Activated CD4-positive, alpha-beta T cell treated with anti-CD3 and anti-CD28 coated beads, Interleukin-2, amount 10 ng/mL, durations not matched to agents 24 days and 14 days (primary cell): ENCODE measurements at regions not wholly inside any gene's neighbourhood (a gene's known extent, or its start where the extent isn't known, plus 50 kb on each side); places are given as distances from the start of the nearest gene placed in this dataset.

ENCODE experiments used
- DNase-seq: peaks from one replicate; pipeline ENCODE4 v3.0.0; 2022
- H3K27ac Mint-ChIP-seq: one replicate; pipeline ENCODE4 v1.8.0; 2022; ENCODE audit warnings: mild to moderate bottlenecking, mixed read lengths
- H3K27me3 Mint-ChIP-seq: one replicate; pipeline ENCODE4 v1.8.0; 2022; ENCODE audit warnings: mixed read lengths
- H3K36me3 Mint-ChIP-seq: one replicate; pipeline ENCODE4 v1.8.0; 2022; ENCODE audit warnings: low read depth, mild to moderate bottlenecking, mixed read lengths
- H3K4me1 Mint-ChIP-seq: one replicate; pipeline ENCODE4 v1.8.0; 2021; ENCODE audit warnings: mixed read lengths
- H3K4me3 Mint-ChIP-seq: one replicate; pipeline ENCODE4 v1.8.0; 2022; ENCODE audit warnings: mild to moderate bottlenecking, moderate library complexity, mixed read lengths
- H3K9me3 Mint-ChIP-seq: one replicate; pipeline ENCODE4 v1.8.0; 2021; ENCODE audit warnings: mixed read lengths
- intact Hi-C: fragments of 100-400 bp; cut with micrococcal nuclease; formaldehyde crosslinking; loops from one replicate; pipeline ENCODE4 v1.15.1; 2023

DNA sequence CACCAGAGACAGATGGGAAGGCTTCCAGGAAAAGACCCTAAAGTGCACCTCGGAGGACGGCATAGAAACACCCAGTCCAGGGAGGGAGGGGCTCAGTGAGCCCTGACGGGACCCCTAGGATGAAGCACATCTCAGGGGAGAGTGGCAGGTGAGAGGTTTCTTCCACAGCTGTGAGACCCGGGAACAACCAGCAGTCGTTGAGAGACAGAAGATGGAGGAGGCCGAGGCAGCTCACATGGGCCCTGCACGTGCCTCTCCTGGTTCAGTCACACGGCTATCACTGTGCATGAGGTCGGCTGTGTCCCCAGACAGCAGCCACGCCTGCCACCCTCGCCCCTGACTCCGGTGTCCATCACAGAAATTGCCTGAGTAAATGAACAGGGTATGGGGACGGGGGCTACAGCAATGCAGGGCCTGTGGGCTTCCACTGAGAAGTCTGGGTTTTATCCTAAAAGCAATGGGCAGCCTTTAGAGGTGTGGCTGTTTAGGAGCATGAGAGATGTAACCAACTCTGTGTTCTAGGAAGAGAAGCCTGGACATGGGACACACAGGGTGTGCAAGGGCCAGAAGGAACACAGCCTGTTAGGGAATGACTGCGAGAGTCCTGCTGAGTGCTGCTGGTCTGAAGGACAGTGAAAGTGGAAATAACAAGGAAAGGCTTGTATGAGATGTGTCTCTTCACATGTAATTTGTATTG lies 102.0 kb downstream of the TMEM18 start:
- Mint-ChIP-seq H3K27ac (no peak overlapping the region), H3K9me3 (peaks cover 10% of the 10 kb centered on the region), H3K36me3 (peaks cover 1% of the 10 kb centered on the region), H3K27me3 (peaks cover 19% of the 10 kb centered on the region), H3K4me1 (no peaks in the 10 kb centered on the region), H3K4me3 (no peak overlapping the region)
- intact Hi-C loops, result no loop called here
- no peak for DNase-seq

DNA sequence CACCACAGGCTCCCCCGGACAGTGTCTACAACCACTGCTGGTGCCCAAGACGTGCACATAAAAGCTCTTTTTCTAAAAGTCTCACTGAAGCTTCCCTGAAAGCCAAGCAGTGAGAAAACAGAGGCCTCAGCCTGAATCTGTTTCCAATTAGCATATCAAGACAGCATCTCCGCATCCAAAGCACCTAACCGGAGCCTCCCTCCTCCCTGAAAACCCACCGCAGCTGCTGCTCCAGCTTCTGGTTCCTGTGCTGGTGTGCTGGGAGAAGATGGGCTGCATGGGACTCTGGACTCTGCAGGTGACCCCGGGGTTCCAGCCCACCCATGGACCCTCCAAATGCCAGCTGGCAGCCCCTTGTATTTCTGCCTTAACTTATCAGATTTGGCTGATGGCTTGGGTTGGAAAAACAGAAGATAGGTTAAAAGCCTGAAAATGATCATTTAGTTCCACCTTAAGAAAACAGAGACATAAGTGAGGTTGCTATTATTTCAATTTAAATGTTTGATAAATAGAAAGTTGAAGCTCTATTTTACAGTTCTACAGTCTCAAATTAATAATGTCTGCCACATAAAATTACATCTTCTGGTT lies 103.3 kb downstream of the TMEM18 start:
- Mint-ChIP-seq H3K36me3 (peaks cover 1% of the 10 kb centered on the region), H3K4me3 (no peak overlapping the region), H3K27me3 (peaks cover 19% of the 10 kb centered on the region), H3K4me1 (no peaks in the 10 kb centered on the region), H3K9me3 (peaks cover 10% of the 10 kb centered on the region), H3K27ac (no peak overlapping the region)
- intact Hi-C loops, result no loop called here
- no peak for DNase-seq

DNA sequence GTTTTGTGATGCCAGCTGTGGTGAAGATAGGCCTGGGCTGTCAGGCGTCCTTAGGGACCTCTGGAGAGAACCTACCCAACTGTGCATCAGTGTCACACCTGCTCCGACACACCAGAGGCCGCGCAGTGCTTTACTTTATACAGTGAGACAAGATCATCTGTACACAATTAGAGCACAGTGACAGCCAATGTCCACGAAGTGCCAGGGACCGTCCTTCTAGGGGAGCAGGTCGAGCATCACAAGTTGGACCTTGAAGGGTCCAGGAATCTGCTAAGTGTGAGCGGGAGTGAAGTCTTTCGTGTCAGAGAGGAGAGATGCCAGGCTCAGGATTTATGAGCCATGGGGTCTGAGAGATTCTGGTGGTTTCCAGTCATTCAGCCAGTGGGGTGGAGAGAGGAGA lies 104.2 kb downstream of the TMEM18 start:
- no peak overlapping the region for H3K27ac Mint-ChIP-seq
- H3K4me1 Mint-ChIP-seq, result no peaks in the 10 kb centered on the region
- H3K27me3 Mint-ChIP-seq, result peaks cover 16% of the 10 kb centered on the region
- H3K9me3 Mint-ChIP-seq, result peaks cover 10% of the 10 kb centered on the region
- intact Hi-C loops, result no loop called here
- peaks cover 1% of the 10 kb centered on the region for H3K36me3 Mint-ChIP-seq
- H3K4me3 Mint-ChIP-seq, result no peak overlapping the region
- no peak for DNase-seq

DNA sequence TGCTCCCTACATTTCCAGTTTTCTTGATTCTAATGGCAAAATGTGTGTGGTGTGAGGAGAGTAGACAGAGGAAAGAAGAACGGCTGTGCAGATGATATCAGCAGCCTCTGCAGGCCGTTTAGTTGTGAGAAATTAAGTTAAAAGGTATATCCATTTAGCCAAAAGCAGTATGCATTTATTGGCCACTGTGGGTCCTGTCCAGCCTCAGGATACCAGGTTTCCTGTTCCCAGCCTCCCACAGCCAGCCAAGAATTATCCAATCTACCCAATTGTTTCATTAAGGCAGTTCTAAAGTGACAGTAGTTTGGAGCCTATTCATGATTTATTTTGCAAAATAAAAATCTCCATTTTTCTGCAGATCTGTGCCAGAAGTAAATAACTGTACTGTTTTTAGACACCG lies 107.5 kb downstream of the TMEM18 start:
- Mint-ChIP-seq H3K9me3 (peaks cover 7% of the 10 kb centered on the region), H3K4me3 (no peak overlapping the region), H3K36me3 (no peaks in the 10 kb centered on the region), H3K27ac (no peak overlapping the region), H3K27me3 (peaks cover 16% of the 10 kb centered on the region), H3K4me1 (no peaks in the 10 kb centered on the region)
- no peak for DNase-seq
- intact Hi-C loops, result no loop called here

DNA sequence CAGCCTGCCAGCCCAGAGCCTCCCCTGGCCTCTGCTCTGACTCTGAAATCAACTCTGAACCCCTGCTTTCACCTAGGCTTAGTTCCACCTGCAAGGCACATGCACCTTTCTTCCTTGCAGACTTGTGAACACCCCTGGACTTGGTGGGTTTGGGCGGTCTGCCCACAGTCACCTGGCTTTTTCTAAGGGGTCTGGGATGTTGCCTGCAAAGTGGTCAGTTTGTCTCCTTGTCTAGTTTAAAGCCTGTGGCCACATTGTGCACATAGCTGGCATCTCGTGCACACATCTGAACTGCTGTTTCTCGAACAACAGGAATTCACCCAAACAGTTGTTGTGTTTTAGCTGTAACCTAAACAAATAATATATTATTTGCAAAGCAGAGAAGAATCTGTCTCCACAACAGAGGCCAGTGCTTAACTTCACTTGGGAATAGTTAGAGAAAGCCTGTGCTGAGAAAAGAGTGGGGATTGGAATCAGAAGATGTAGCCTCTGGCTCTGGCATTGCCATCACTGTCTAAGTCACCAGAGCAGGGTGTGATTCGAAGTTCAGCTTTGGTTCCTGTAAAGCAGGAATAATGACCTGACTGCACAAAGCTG lies 108.5 kb downstream of the TMEM18 start:
- H3K4me1 Mint-ChIP-seq, result no peaks in the 10 kb centered on the region
- no peak overlapping the region for H3K27ac Mint-ChIP-seq
- H3K4me3 Mint-ChIP-seq, result no peak overlapping the region
- H3K36me3 Mint-ChIP-seq, result no peaks in the 10 kb centered on the region
- no peak for DNase-seq
- peaks cover 7% of the 10 kb centered on the region for H3K9me3 Mint-ChIP-seq
- H3K27me3 Mint-ChIP-seq, result peaks cover 16% of the 10 kb centered on the region
- intact Hi-C loops, result no loop called here

DNA sequence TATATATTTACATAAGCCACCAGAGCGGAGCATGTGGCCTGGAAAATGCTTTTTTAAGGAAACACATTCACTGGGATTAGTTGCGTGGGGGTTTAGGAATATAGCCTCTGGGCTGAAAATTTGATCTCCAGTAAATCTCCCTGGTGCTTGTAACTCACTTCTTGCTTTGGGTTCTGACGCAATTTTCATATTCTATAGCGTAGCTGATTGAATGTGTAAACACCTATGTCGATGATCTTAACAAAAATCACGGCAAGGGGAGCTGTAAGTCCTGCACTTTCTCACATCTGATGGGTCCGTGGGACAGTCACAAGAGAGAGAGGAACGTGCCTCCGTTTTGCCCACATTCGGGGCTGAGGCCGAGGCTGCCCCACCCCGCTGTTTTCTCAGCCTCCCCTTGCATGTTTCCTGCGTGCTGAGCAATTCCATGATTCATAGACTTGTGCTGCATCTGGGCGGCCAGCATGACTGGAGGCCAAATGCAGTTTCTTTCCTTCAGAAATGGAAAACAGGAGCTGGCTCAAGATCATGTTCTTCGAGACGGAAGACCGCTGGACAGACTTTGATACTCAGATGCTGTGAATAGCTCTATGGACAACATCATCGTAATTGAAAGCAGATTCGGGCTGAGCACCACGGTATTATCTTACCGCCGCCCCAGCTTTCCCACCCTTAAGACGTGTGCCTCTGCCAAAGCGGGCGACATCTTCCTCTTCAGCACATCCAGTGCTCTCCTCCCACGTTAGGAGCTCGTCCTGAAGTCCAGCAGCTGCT lies 109.2 kb downstream of the TMEM18 start:
- H3K27me3 Mint-ChIP-seq, result peaks cover 14% of the 10 kb centered on the region
- DNase-seq, result no peak

DNA sequence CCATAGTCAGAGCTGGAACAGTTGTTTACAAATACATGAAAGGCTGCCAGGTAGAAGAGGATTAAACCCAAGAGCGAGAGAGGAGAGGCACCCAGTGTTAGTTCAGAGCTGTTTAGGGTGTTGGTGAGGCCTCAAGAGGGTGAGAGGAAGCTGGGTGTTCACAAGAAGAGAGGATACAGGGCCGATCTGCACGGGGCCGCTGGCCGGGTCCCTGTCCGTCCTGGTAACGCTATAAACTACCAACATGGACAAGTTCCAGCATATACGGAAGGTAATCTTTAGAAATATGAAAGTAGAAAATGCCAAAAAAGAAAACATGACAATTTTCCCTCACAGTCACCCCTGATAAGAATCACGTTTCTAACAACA lies 109.7 kb downstream of the TMEM18 start:
- H3K27ac Mint-ChIP-seq, result no peak overlapping the region
- peaks cover 13% of the 10 kb centered on the region for H3K27me3 Mint-ChIP-seq
- no peak for DNase-seq

More for the DNA sequence above, 109.2 kb downstream of the TMEM18 start:
- H3K4me3 Mint-ChIP-seq, result no peak overlapping the region
- peaks cover 7% of the 10 kb centered on the region for H3K9me3 Mint-ChIP-seq
- no peak overlapping the region for H3K27ac Mint-ChIP-seq
- no peaks in the 10 kb centered on the region for H3K4me1 Mint-ChIP-seq
- intact Hi-C loops, result no loop called here
- H3K36me3 Mint-ChIP-seq, result no peaks in the 10 kb centered on the region

DNA sequence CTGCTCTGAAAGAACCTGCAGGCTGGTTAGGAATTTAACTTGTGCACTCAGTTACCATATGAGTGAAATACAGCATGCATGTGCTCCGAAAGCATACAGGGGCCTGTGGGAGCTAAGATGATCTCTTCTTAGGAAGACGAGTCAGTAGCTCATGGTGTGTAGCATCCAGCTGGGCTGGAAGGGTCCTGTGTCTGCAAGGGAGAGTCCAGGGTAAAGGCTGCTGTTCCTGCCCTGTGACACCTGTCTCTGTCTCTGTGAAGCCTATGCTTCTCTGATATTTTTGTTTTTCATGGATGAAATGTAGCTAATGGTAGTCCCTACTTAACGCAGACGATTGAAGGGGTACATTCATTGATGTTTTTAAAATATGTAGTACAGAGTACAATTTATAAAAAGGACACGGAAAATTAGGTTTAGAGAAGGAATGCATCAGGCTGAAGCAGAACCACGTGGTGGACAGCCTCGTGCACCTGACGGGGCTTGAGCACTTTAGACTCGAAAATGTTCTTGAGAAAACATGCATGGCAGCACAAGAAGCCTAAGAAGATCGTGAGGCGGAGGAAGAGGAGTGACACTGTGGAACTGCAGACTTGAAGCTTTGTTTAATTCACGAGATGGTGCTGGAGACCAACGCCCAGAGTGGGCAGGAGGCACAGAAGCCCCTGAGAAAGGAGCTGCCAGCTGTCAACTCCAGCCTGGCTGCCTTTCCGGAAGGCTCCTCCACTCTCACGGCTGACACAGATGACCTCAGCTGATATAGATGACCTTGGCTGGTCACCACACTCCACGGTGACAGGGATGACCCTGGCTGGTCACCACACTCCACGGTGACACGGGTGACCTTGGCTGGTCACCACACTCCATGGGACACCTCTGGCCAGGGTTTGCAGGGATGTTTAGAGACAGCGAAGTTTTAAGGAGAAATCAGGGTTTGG lies 110.6 kb downstream of the TMEM18 start:
- Mint-ChIP-seq H3K36me3 (no peaks in the 10 kb centered on the region), H3K27me3 (peaks cover 5% of the 10 kb centered on the region), H3K4me3 (no peak overlapping the region), H3K4me1 (no peaks in the 10 kb centered on the region), H3K9me3 (no peaks in the 10 kb centered on the region), H3K27ac (no peak overlapping the region)
- DNase-seq, result no peak
- intact Hi-C loops, result no loop called here

More for the DNA sequence above, 109.7 kb downstream of the TMEM18 start:
- H3K9me3 Mint-ChIP-seq, result peaks cover 6% of the 10 kb centered on the region
- no peaks in the 10 kb centered on the region for H3K36me3 Mint-ChIP-seq
- no peaks in the 10 kb centered on the region for H3K4me1 Mint-ChIP-seq
- no peak overlapping the region for H3K4me3 Mint-ChIP-seq
- intact Hi-C loops, result no loop called here

DNA sequence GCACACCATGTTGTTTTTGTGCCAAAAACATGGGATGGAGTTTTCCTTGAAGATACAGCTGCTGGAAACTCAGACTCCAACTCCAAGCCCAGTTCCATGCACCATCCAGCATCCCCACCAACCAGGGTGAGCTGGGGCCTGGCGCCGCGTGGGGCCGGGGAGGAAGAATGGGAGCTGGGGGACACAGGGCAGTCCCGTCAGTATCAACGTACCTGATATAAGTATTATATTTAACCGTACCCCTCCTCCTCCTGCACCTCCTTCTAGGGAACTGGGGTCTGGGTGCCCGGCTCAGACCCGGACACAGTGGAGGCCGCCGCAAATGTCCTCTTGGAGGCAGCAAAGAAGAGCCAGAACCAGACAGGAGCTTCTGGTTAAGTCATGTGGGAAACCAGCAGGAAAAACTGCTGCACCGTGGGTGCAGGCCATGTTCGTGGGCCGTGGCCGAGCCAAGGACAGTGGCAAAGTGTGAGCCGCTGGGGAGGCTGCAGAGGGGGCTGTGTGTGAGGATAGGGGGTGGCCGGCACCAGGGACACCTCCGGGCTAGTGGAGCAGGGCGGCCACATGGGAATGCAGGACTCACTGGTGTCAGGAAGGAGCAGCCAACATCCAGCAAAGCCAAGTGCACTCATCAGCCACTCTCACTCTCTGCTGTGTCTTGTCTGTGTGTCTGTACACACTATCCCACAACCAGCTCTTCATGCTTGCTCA lies 112.6 kb downstream of the TMEM18 start:
- H3K4me3 Mint-ChIP-seq, result no peak overlapping the region
- H3K27me3 Mint-ChIP-seq, result no peaks in the 10 kb centered on the region
- no peaks in the 10 kb centered on the region for H3K36me3 Mint-ChIP-seq
- DNase-seq, result no peak
- H3K4me1 Mint-ChIP-seq, result no peaks in the 10 kb centered on the region
- intact Hi-C loops, result no loop called here
- no peaks in the 10 kb centered on the region for H3K9me3 Mint-ChIP-seq
- no peak overlapping the region for H3K27ac Mint-ChIP-seq

DNA sequence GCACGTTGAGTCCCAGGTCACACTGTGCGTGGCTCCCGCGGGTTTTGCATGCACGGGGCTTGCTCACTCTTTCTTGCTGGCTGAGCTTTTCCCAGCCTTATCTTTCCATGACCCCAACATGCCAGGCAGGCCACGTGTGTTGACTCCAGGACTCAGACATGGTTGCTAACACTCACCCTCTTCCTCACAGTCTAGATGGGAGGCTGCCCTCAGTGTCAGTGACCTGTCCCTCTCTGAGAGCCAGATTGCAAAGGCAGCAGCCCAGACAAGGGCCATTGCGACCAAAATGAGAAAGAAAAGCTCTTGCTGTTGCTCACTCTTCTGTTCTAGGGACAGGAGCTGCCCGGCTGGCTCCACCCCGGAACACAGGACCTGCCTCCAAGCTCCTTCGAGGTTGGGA lies 113.7 kb downstream of the TMEM18 start:
- no peaks in the 10 kb centered on the region for H3K9me3 Mint-ChIP-seq
- no peaks in the 10 kb centered on the region for H3K36me3 Mint-ChIP-seq
- no peak overlapping the region for H3K27ac Mint-ChIP-seq
- H3K27me3 Mint-ChIP-seq, result peaks cover 1% of the 10 kb centered on the region
- intact Hi-C loops, result no loop called here
- H3K4me3 Mint-ChIP-seq, result no peak overlapping the region
- H3K4me1 Mint-ChIP-seq, result no peaks in the 10 kb centered on the region
- DNase-seq, result no peak

DNA sequence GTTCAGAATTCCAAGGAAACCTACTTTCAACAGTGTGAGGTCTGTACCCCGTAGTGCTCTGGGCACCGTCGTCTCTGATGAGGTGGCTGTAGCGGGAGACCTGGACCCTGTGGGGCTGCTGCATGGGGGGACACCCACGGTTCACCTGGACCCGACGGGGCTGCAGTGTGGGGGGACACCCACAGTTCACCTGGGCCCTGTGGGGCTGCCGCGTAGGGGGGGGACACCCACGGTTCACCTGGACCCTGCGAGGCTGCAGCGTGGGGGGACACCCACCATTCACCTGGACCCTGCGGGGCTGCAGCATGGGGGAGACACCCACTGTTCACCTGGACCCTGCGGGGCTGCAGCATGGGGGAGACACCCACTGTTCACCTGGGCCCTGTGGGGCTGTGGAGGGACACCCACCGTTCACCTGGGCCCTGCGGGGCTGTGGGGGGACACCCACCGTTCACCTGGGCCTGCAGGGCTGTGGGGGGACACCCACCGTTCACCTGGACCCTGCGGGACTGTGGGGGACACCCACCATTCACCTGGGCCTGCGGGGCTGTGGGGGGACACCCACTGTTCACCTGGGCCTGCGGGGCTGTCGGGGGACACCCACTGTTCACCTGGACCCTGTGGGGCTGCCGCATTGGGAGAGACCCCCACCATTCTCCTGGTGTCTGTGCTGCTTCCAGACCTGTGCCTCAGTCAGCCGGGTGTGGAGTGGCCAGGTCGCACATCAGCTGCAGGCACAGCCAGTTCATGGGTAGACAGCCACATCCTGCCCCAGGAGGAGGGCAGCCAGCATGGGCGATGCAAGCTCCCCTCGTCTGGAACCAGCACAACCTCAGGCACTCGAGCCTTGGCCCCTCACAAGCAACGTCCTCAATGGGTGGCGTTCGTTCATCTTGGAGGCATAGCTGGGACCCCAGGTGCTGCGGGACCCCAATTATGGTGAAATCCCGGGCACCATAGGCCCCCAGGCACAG lies 114.5 kb downstream of the TMEM18 start:
- peaks cover 1% of the 10 kb centered on the region for H3K27me3 Mint-ChIP-seq
- no peak overlapping the region for H3K27ac Mint-ChIP-seq
- H3K9me3 Mint-ChIP-seq, result no peaks in the 10 kb centered on the region
- H3K36me3 Mint-ChIP-seq, result no peaks in the 10 kb centered on the region
- H3K4me3 Mint-ChIP-seq, result no peak overlapping the region
- no peak for DNase-seq
- H3K4me1 Mint-ChIP-seq, result no peaks in the 10 kb centered on the region
- intact Hi-C loops, result no loop called here

DNA sequence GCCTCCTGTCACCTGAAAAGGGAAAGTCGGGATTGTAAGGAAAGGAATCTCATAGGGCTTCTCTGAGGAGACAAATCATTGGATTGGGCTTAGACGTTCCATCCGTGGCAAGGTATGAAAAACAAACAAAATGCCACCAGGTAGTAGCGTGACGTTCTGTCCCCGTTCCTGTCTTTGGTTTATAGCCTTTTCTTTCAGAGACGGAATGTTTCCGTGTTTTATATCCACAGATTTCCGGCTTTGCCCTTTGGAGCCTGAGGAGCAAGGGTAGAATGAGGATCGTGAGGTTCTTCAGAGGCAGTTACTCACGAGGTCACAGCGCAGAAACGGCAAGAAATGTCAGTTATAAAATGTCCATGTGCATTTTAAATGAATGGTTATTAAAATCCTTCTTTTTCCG lies 118.3 kb downstream of the TMEM18 start:
- Mint-ChIP-seq H3K4me3 (no peak overlapping the region), H3K4me1 (no peaks in the 10 kb centered on the region), H3K9me3 (no peaks in the 10 kb centered on the region), H3K27ac (no peak overlapping the region), H3K36me3 (no peaks in the 10 kb centered on the region), H3K27me3 (peaks cover 1% of the 10 kb centered on the region)
- intact Hi-C loops, result no loop called here
- DNase-seq, result no peak
